Chondrocyte (in vitro differentiated cells): ENCODE measurements at regions not wholly inside any gene's neighbourhood (a gene's known extent, or its start where the extent isn't known, plus 50 kb on each side); places are given as distances from the start of the nearest gene placed in this dataset.
"Not testable (repeated sequence)": the region's sequence is repeated elsewhere in the genome, so short reads cannot be mapped to it uniquely, and the experiment has no call there.

ENCODE experiments used
- DNase-seq: peaks from one replicate; pipeline ENCODE4 v3.0.0; 2021; ENCODE audit warnings: mixed read lengths, low spot score
- H3K27ac Mint-ChIP-seq: one replicate; pipeline ENCODE4 v1.8.0; 2021; ENCODE audit warnings: mild to moderate bottlenecking, moderate library complexity, mixed read lengths; ENCODE audit not compliant: unreplicated experiment
- H3K27me3 Mint-ChIP-seq: 2 replicates; pipeline ENCODE4 v1.8.0; 2021; ENCODE audit warnings: low read depth, mixed read lengths
- H3K36me3 Mint-ChIP-seq: 2 replicates; pipeline ENCODE4 v1.8.0; 2021; ENCODE audit warnings: low read depth, mixed read lengths
- H3K4me1 Mint-ChIP-seq: 2 replicates; pipeline ENCODE4 v1.8.0; 2021; ENCODE audit warnings: low read depth, mild to moderate bottlenecking, mixed read lengths
- H3K4me3 Mint-ChIP-seq: one replicate; pipeline ENCODE4 v1.8.0; 2021; ENCODE audit warnings: mild to moderate bottlenecking, moderate library complexity, mixed read lengths; ENCODE audit not compliant: unreplicated experiment
- H3K9me3 Mint-ChIP-seq: 2 replicates; pipeline ENCODE4 v1.8.0; 2021; ENCODE audit warnings: low read depth, mixed read lengths
- TF ChIP-seq, protein P1 (sequence below): fragments of 200-600 bp; sonication (generic); IDR thresholded peaks from 2 replicates; pipeline ENCODE4 v1.5.0; 2021; ENCODE audit warnings: antibody characterized with exemption, mild to moderate bottlenecking, moderate library complexity

DNA sequence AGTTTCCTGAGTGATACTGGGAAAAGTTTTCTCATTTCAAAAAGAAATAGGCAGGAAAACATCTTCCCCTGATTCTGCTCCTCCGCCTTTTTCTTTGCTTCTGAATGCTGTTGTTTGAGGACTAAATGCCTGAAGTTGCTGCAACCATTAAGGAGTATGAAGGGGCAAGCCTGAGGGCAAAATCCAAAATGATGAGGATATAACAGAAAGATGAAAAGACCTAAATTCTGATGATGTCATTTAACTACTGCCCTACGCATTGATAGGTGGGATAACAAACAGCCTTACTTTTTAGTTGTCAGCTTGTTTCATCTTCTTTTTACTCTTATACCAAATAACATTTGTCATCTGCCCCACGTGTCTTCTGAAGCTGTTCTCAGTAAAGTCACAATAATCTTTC, 474.6 kb upstream of the MMS22L start:
- no peaks in the 10 kb centered on the region for H3K36me3 Mint-ChIP-seq
- H3K4me3 Mint-ChIP-seq, result no peak overlapping the region
- no peaks in the 10 kb centered on the region for H3K9me3 Mint-ChIP-seq
- H3K4me1 Mint-ChIP-seq, result no peaks in the 10 kb centered on the region
- no peak for DNase-seq
- H3K27ac Mint-ChIP-seq, result no peak overlapping the region
- TF ChIP-seq, protein P1, sequence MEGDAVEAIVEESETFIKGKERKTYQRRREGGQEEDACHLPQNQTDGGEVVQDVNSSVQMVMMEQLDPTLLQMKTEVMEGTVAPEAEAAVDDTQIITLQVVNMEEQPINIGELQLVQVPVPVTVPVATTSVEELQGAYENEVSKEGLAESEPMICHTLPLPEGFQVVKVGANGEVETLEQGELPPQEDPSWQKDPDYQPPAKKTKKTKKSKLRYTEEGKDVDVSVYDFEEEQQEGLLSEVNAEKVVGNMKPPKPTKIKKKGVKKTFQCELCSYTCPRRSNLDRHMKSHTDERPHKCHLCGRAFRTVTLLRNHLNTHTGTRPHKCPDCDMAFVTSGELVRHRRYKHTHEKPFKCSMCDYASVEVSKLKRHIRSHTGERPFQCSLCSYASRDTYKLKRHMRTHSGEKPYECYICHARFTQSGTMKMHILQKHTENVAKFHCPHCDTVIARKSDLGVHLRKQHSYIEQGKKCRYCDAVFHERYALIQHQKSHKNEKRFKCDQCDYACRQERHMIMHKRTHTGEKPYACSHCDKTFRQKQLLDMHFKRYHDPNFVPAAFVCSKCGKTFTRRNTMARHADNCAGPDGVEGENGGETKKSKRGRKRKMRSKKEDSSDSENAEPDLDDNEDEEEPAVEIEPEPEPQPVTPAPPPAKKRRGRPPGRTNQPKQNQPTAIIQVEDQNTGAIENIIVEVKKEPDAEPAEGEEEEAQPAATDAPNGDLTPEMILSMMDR, result no peak
- H3K27me3 Mint-ChIP-seq, result no peaks in the 10 kb centered on the region

- Mint-ChIP-seq H3K36me3 (no peaks in the 10 kb centered on the region), H3K9me3 (no peaks in the 10 kb centered on the region), H3K27me3 (peaks cover 2% of the 10 kb centered on the region), H3K4me3 (no peak overlapping the region), H3K27ac (no peak overlapping the region), H3K4me1 (peaks cover 4% of the 10 kb centered on the region)
- TF ChIP-seq, protein P1, result no peak
- no peak for DNase-seq
Measured at GRCh38 chr6:97765461-97765860, 482.4 kb upstream of the MMS22L start.

DNA sequence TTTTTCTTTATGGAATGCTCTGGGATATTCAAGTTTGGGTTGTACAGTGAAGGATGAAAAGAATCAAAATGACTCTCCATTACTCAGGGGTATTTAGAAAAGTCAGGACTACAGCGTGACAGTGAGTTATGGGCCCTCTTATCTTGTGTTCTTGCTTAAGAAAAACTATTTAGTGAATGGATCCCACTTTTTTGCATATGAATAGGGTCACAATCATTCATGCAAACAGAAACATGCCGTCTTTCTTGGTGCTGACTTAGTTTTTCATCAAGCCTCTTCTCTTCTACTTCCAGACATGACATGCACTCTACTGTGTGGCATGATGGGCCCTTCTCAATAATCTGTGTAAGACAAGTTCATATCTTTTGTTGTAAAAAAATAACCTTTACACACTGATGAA, 488.4 kb upstream of the MMS22L start:
- Mint-ChIP-seq H3K4me3 (no peak overlapping the region), H3K27me3 (peaks cover 6% of the 10 kb centered on the region), H3K27ac (no peak overlapping the region), H3K9me3 (no peaks in the 10 kb centered on the region), H3K36me3 (no peaks in the 10 kb centered on the region), H3K4me1 (no peaks in the 10 kb centered on the region)
- no peak for DNase-seq
- TF ChIP-seq, protein P1, result no peak

- no peak for DNase-seq
- TF ChIP-seq, protein P1, result no peak
- no peaks in the 10 kb centered on the region for H3K4me1 Mint-ChIP-seq
- H3K27me3 Mint-ChIP-seq, result peaks cover 12% of the 10 kb centered on the region
- no peak overlapping the region for H3K27ac Mint-ChIP-seq
- H3K36me3 Mint-ChIP-seq, result no peaks in the 10 kb centered on the region
- no peak overlapping the region for H3K4me3 Mint-ChIP-seq
- H3K9me3 Mint-ChIP-seq, result no peaks in the 10 kb centered on the region
Measured at GRCh38 chr6:97775012-97775411, 492.0 kb upstream of the MMS22L start.

DNA sequence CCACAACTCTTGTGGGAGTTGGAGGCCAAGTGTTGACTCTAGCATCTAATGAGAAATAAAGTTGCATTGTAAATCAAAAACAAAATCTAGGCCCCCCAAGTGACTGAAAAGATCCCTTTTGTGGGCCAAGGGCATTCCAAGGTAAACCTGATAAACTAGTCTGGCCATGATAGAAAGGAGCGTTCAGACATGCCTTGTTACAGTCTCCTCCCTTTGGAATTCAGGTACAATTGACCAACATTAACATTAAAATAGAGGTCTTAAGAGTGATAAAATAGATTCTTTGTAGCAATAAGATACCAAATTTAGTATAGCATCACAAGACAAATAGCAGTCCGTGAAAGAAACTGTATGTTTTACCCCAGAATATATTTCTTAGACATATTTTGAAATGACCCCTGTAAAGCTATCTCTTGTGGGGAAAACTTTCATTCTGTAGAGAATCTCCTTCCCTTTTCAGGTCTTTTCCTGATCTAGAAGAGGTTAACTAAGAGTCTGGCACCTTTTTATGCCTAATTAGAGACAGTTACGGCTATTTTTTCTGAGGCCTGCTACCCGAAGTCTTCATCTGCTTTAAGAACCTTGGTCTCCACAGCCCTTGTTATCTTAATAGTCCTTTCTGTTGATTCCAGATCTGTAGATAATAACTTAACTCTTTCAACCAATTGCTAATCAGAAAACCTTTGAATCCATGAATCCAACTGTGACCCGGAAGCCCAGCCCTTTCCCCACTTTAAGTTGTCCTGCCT, 495.4 kb upstream of the MMS22L start:
- Mint-ChIP-seq H3K4me1 (no peaks in the 10 kb centered on the region), H3K36me3 (no peaks in the 10 kb centered on the region), H3K9me3 (no peaks in the 10 kb centered on the region), H3K27ac (no peak overlapping the region), H3K4me3 (no peak overlapping the region), H3K27me3 (peaks cover 20% of the 10 kb centered on the region)
- DNase-seq, result no peak
- TF ChIP-seq, protein P1, result no peak

- H3K4me3 Mint-ChIP-seq, H3K4me1 Mint-ChIP-seq, DNase-seq, H3K27ac Mint-ChIP-seq, H3K9me3 Mint-ChIP-seq, H3K36me3 Mint-ChIP-seq: not testable (repeated sequence)
- H3K27me3 Mint-ChIP-seq, result peaks cover 20% of the 10 kb centered on the region
Measured at GRCh38 chr6:97779039-97779766, 496.2 kb upstream of the MMS22L start.
